Activated CD4-positive, alpha-beta T cell treated with anti-CD3 and anti-CD28 coated beads, Interleukin-2, Interleukin-4, amounts not matched to agents 100 ng/mL and 50 ng/mL, durations not matched to agents 16 hours and 8 hours (primary cell): ENCODE measurements at regions not wholly inside any gene's neighbourhood (a gene's known extent, or its start where the extent isn't known, plus 50 kb on each side); places are given as distances from the start of the nearest gene placed in this dataset.
A peak's percentile ranks its signal among the peaks of the same experiment; 100 is the strongest.

ENCODE experiments used
- DNase-seq: peaks from one replicate; pipeline ENCODE4 v3.0.0-alpha.2; 2020; ENCODE audit warnings: low spot score

- DNase-seq, result no peak
Observed at GRCh38 chr5:126334760-126335159, 88.4 kb upstream of the GRAMD2B start.

GRCh38 chr5:126335886-126336285 is 87.3 kb upstream of the GRAMD2B start:
- no peak for DNase-seq

GRCh38 chr5:126338635-126339034 is 84.6 kb upstream of the GRAMD2B start:
- DNase-seq, result no peak

- DNase-seq, result peak; percentile 70
Observed at GRCh38 chr5:126339215-126339805, 83.9 kb upstream of the GRAMD2B start.

- no peak for DNase-seq
Observed at GRCh38 chr5:126341906-126342630, 81.1 kb upstream of the GRAMD2B start.

GRCh38 chr5:126348855-126349635 is 74.2 kb upstream of the GRAMD2B start:
- no peak for DNase-seq

- DNase-seq, result no peak
Observed at GRCh38 chr5:126351153-126351552, 72.1 kb upstream of the GRAMD2B start.

- peak; percentile 42 for DNase-seq
Observed at GRCh38 chr5:126354012-126354857, 69.0 kb upstream of the GRAMD2B start.

- DNase-seq, result no peak
Observed at GRCh38 chr5:126354858-126355731, 68.1 kb upstream of the GRAMD2B start.

GRCh38 chr5:126355940-126356339 is 67.3 kb upstream of the GRAMD2B start:
- DNase-seq, result no peak

- DNase-seq, result no peak
Observed at GRCh38 chr5:126357585-126358342, 65.4 kb upstream of the GRAMD2B start.

GRCh38 chr5:126358525-126358924 is 64.7 kb upstream of the GRAMD2B start:
- DNase-seq, result peak; percentile 3

- DNase-seq, result no peak
Observed at GRCh38 chr5:126359884-126360283, 63.3 kb upstream of the GRAMD2B start.

- no peak for DNase-seq
Observed at GRCh38 chr5:126360467-126360866, 62.7 kb upstream of the GRAMD2B start.

GRCh38 chr5:126363658-126364057 is 59.6 kb upstream of the GRAMD2B start:
- DNase-seq, result no peak

GRCh38 chr5:126364206-126364902 is 58.9 kb upstream of the GRAMD2B start:
- no peak for DNase-seq

GRCh38 chr5:126365446-126366198 is 57.6 kb upstream of the GRAMD2B start:
- DNase-seq, result no peak

- no peak for DNase-seq
Observed at GRCh38 chr5:126366199-126366560, 57.0 kb upstream of the GRAMD2B start.

GRCh38 chr5:126368239-126368812 is 54.9 kb upstream of the GRAMD2B start:
- DNase-seq, result no peak
